ENCODE measurements at regions not wholly inside any gene's neighbourhood (a gene's known extent, or its start where the extent isn't known, plus 50 kb on each side); places are given as distances from the start of the nearest gene placed in this dataset.

GRCh38 chr5:43772764-43773477 lies 169.9 kb downstream of the NNT start (continued):
- TF ChIP-seq FOXO4 (CRISPR knock-in tag; IDR thresholded peaks at IDR 0.05) (no peak), MGA (IDR thresholded peaks at IDR 0.05) (peak; percentile 48), DDX20 (tag; IDR thresholded peaks at IDR 0.05; ENCODE audit: low read depth) (peak; percentile 57), TSC22D4 (tag; IDR thresholded peaks at IDR 0.05) (no peak), ETV5 (CRISPR knock-in tag; IDR thresholded peaks at IDR 0.05; ENCODE audit: low read depth) (peak; percentile 31; the same call in 1 of the 2 replicates), SAFB2 (IDR thresholded peaks at IDR 0.05; ENCODE audit: borderline replicate concordance, low read depth, low read length, severe bottlenecking) (no peak), E2F3 (CRISPR knock-in tag; IDR thresholded peaks at IDR 0.05) (no peak)
